Smooth muscle cell (in vitro differentiated cells): ENCODE measurements at regions not wholly inside any gene's neighbourhood (a gene's known extent, or its start where the extent isn't known, plus 50 kb on each side); places are given as distances from the start of the nearest gene placed in this dataset.

Experiments used
- DNase-seq: peaks from one replicate; lab custom pipeline; 2025; ENCODE audit not compliant: unreplicated experiment; lab: John Stamatoyannopoulos, UW
- H2AFZ ChIP-seq: fragments of 200-600 bp; sonication (generic); 2 replicates; pipeline ENCODE4 v1.6.0; 2016; ENCODE audit warnings: antibody characterized with exemption, low read depth, mild to moderate bottlenecking
- H3F3A ChIP-seq: fragments of 200-600 bp; sonication (generic); 2 replicates; pipeline ENCODE4 v1.6.0; 2017; ENCODE audit warnings: antibody characterized with exemption, low read depth
- H3K27ac ChIP-seq: fragments of 200-600 bp; sonication (generic); 2 replicates; pipeline ENCODE4 v1.5.1; 2016; ENCODE audit warnings: low read depth, mild to moderate bottlenecking
- H3K27me3 ChIP-seq: fragments of 200-600 bp; sonication (generic); 2 replicates; pipeline ENCODE4 v1.6.1; 2016; ENCODE audit warnings: low read depth, mild to moderate bottlenecking
- H3K36me3 ChIP-seq: fragments of 200-600 bp; sonication (generic); 2 replicates; pipeline ENCODE4 v1.5.1; 2016; ENCODE audit warnings: low read depth
- H3K4me1 ChIP-seq: fragments of 200-600 bp; sonication (generic); 2 replicates; pipeline ENCODE4 v1.5.1; 2016; ENCODE audit warnings: low read depth
- H3K4me2 ChIP-seq: fragments of 200-600 bp; sonication (generic); 2 replicates; pipeline ENCODE4 v1.6.0; 2016; ENCODE audit warnings: mild to moderate bottlenecking
- H3K4me3 ChIP-seq: fragments of 200-600 bp; sonication (generic); 2 replicates; pipeline ENCODE4 v1.5.1; 2016; ENCODE audit warnings: mild to moderate bottlenecking
- H3K79me2 ChIP-seq: fragments of 200-600 bp; sonication (generic); 2 replicates; pipeline ENCODE4 v1.6.0; 2016; ENCODE audit warnings: low read depth, mild to moderate bottlenecking
- H3K9ac ChIP-seq: fragments of 200-600 bp; sonication (generic); 2 replicates; pipeline ENCODE4 v1.6.0; 2016; ENCODE audit warnings: low read depth
- H3K9me3 ChIP-seq: fragments of 200-600 bp; sonication (generic); replicated peaks from 2 replicates; pipeline ENCODE4 v1.5.1; 2016; ENCODE audit warnings: low read depth
- H4K20me1 ChIP-seq: fragments of 200-600 bp; sonication (generic); 2 replicates; pipeline ENCODE4 v1.6.0; 2016; ENCODE audit warnings: low read depth
- CTCF ChIP-seq: fragments of 200-600 bp; sonication (generic); IDR thresholded peaks from 2 replicates; pipeline ENCODE4 v1.5.1; 2017; ENCODE audit warnings: borderline replicate concordance, mild to moderate bottlenecking, antibody characterized with exemption; ENCODE audit not compliant: insufficient read depth, poor library complexity, severe bottlenecking
- WGBS: methylation state at CpG from one replicate; pipeline ENCODE4 v1.1.7; 2016; ENCODE audit warnings: low lambda C conversion rate; 5-methylcytosine and 5-hydroxymethylcytosine counted together

GRCh38 chr13:73956795-73957408 lies 177.3 kb downstream of the KLF12 start:
- no peak for TF ChIP-seq CTCF
- 89% methylated on average over 1 of the region's 1 CpG for WGBS
- no peaks in the 10 kb centered on the region for H3K79me2 ChIP-seq

GRCh38 chr13:73955977-73956500 lies 178.2 kb downstream of the KLF12 start:
- peaks cover 3% of the 10 kb centered on the region for H4K20me1 ChIP-seq
- H3K27ac ChIP-seq = no peak overlapping the region
- whole genome bisulfite sequencing = 97% methylated on average over 2 of the region's 2 CpGs

More at GRCh38 chr13:73956795-73957408, 177.3 kb downstream of the KLF12 start:
- no peak overlapping the region for H3K9ac ChIP-seq
- no peaks in the 10 kb centered on the region for H3K4me1 ChIP-seq
- H3K27ac ChIP-seq = no peak overlapping the region
- peaks cover 3% of the 10 kb centered on the region for H4K20me1 ChIP-seq
- no peak overlapping the region for H3K4me3 ChIP-seq
- H3K27me3 ChIP-seq = no peaks in the 10 kb centered on the region
- no peaks in the 10 kb centered on the region for H3K9me3 ChIP-seq
- H3K36me3 ChIP-seq = no peaks in the 10 kb centered on the region
- no peak overlapping the region for H2AFZ ChIP-seq
- peaks cover 8% of the 10 kb centered on the region for H3F3A ChIP-seq
- no peak for DNase-seq
- H3K4me2 ChIP-seq = no peak overlapping the region

GRCh38 chr13:73954808-73955207 lies 179.4 kb downstream of the KLF12 start:
- H3K4me1 ChIP-seq = no peaks in the 10 kb centered on the region
- H3K27me3 ChIP-seq = no peaks in the 10 kb centered on the region
- no peaks in the 10 kb centered on the region for H3K9me3 ChIP-seq
- no peak overlapping the region for H3K9ac ChIP-seq
- no peak overlapping the region for H3K4me2 ChIP-seq
- H3K4me3 ChIP-seq = no peak overlapping the region
- H3K79me2 ChIP-seq = no peaks in the 10 kb centered on the region
- WGBS = 97% methylated on average over 1 of the region's 1 CpG
- peaks cover 8% of the 10 kb centered on the region for H3F3A ChIP-seq
- peaks cover 3% of the 10 kb centered on the region for H4K20me1 ChIP-seq
- no peak overlapping the region for H2AFZ ChIP-seq
- no peak for DNase-seq
- no peak for TF ChIP-seq CTCF
- no peaks in the 10 kb centered on the region for H3K36me3 ChIP-seq
- no peak overlapping the region for H3K27ac ChIP-seq

More at GRCh38 chr13:73955977-73956500, 178.2 kb downstream of the KLF12 start:
- no peak for DNase-seq
- H3K4me2 ChIP-seq = no peak overlapping the region
- H3K79me2 ChIP-seq = no peaks in the 10 kb centered on the region
- no peak overlapping the region for H3K9ac ChIP-seq
- H3K4me3 ChIP-seq = no peak overlapping the region
- no peaks in the 10 kb centered on the region for H3K27me3 ChIP-seq
- H3F3A ChIP-seq = peaks cover 8% of the 10 kb centered on the region
- no peak for TF ChIP-seq CTCF
- H3K9me3 ChIP-seq = no peaks in the 10 kb centered on the region
- H3K36me3 ChIP-seq = no peaks in the 10 kb centered on the region
- H3K4me1 ChIP-seq = no peaks in the 10 kb centered on the region
- H2AFZ ChIP-seq = no peak overlapping the region

GRCh38 chr13:73952648-73953047 lies 181.6 kb downstream of the KLF12 start:
- no peak for TF ChIP-seq CTCF
- no peaks in the 10 kb centered on the region for H3K36me3 ChIP-seq
- no peaks in the 10 kb centered on the region for H3K27me3 ChIP-seq
- 41% methylated on average over 4 of the region's 4 CpGs for WGBS
- H3F3A ChIP-seq = peaks cover 8% of the 10 kb centered on the region
- peak overlapping the region; percentile 57 for H3K27ac ChIP-seq
- no peak overlapping the region for H3K4me3 ChIP-seq
- peak overlapping the region; percentile 48 for H3K4me2 ChIP-seq
- no peak overlapping the region for H3K9ac ChIP-seq
- no peaks in the 10 kb centered on the region for H4K20me1 ChIP-seq
- DNase-seq = no peak
- H3K9me3 ChIP-seq = no peaks in the 10 kb centered on the region
- no peaks in the 10 kb centered on the region for H3K4me1 ChIP-seq
- H3K79me2 ChIP-seq = no peaks in the 10 kb centered on the region
- H2AFZ ChIP-seq = no peak overlapping the region
